ENCODE measurements at regions not wholly inside any gene's neighbourhood (a gene's known extent, or its start where the extent isn't known, plus 50 kb on each side); places are given as distances from the start of the nearest gene placed in this dataset.
A peak's percentile ranks its signal among the peaks of the same experiment; 100 is the strongest.

GRCh38 chr2:235265348-235265965 is 228.4 kb upstream of the AGAP1 start:
- ATAC-seq, result no peak

GRCh38 chr2:235267251-235267650 is 226.6 kb upstream of the AGAP1 start:
- no peak for ATAC-seq

- ATAC-seq, result no peak
Measured at GRCh38 chr2:235268535-235268934, 225.3 kb upstream of the AGAP1 start.

- ATAC-seq, result no peak
Measured at GRCh38 chr2:235270291-235270690, 223.6 kb upstream of the AGAP1 start.

- peak; percentile 41 for ATAC-seq
Measured at GRCh38 chr2:235270956-235271355, 222.9 kb upstream of the AGAP1 start.

GRCh38 chr2:235271936-235272335 is 221.9 kb upstream of the AGAP1 start:
- ATAC-seq, result no peak

GRCh38 chr2:235274023-235274422 is 219.8 kb upstream of the AGAP1 start:
- no peak for ATAC-seq

- ATAC-seq, result no peak
Measured at GRCh38 chr2:235277485-235277884, 216.4 kb upstream of the AGAP1 start.

GRCh38 chr2:235278771-235279355 is 215.0 kb upstream of the AGAP1 start:
- no peak for ATAC-seq

- no peak for ATAC-seq
Measured at GRCh38 chr2:235279965-235280364, 213.9 kb upstream of the AGAP1 start.

GRCh38 chr2:235283246-235283645 is 210.6 kb upstream of the AGAP1 start:
- ATAC-seq, result no peak

- ATAC-seq, result no peak
Measured at GRCh38 chr2:235286622-235287374, 207.0 kb upstream of the AGAP1 start.

- ATAC-seq, result no peak
Measured at GRCh38 chr2:235287375-235287733, 206.5 kb upstream of the AGAP1 start.

- no peak for ATAC-seq
Measured at GRCh38 chr2:235291461-235291860, 202.4 kb upstream of the AGAP1 start.

GRCh38 chr2:235293061-235293460 is 200.8 kb upstream of the AGAP1 start:
- no peak for ATAC-seq

- no peak for ATAC-seq
Measured at GRCh38 chr2:235295831-235296230, 198.0 kb upstream of the AGAP1 start.

GRCh38 chr2:235300368-235301201 is 193.3 kb upstream of the AGAP1 start:
- no peak for ATAC-seq

- ATAC-seq, result no peak
Measured at GRCh38 chr2:235301202-235302076, 192.4 kb upstream of the AGAP1 start.

- ATAC-seq, result no peak
Measured at GRCh38 chr2:235302263-235302662, 191.6 kb upstream of the AGAP1 start.

- no peak for ATAC-seq
Measured at GRCh38 chr2:235303499-235304291, 190.1 kb upstream of the AGAP1 start.

GRCh38 chr2:235305678-235306077 is 188.2 kb upstream of the AGAP1 start:
- no peak for ATAC-seq

Data from esophagus mucosa (tissue), 1 donor.